ENCODE measurements at regions not wholly inside any gene's neighbourhood (a gene's known extent, or its start where the extent isn't known, plus 50 kb on each side); places are given as distances from the start of the nearest gene placed in this dataset.
A peak's percentile ranks its signal among the peaks of the same experiment; 100 is the strongest.
"Not testable (repeated sequence)": the region's sequence is repeated elsewhere in the genome, so short reads cannot be mapped to it uniquely, and the experiment has no call there.

DNA sequence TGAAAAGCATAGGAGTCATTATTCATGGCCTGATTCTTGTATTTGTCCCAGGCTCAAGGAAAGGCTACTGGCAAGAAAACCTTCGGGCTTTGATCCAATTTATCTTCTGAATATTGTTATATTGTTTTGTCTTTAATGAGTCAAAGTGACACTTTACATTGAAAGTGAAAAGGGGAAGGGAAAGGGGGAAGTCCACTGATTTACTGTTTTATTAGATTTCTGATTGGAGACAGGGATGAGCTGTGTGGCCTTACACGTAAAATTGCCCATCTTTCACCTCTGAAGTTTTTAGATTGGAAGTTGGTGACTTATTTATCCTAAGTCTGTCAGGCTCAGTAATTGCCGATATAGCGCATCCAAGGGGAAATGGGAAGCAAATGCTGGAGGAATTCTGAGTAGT, 843.8 kb upstream of the LRRTM1 start:
- no peak for DNase-seq

DNA sequence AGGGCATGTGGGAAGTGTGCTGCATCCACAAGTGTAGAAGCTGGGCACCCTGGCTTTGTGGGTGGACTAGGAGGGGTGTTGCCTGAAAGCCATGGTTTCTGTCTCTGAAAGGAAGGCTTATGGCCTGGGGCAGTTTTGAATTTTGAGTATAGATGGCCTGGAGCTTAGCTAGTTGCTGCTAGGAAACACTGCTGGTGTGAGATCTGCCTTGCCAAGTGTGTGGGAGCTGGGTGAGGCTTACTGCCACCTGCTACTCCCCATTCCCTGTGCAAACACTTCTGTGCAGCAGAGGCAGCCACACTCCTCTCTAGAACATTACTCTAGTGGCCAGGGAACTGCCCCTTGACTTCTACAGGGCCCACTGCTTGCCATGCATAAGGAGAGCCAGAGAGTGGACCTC, 831.7 kb upstream of the LRRTM1 start:
- peak in 11 of 56 donors; percentile 2 to 24 (median 7) for DNase-seq

DNA sequence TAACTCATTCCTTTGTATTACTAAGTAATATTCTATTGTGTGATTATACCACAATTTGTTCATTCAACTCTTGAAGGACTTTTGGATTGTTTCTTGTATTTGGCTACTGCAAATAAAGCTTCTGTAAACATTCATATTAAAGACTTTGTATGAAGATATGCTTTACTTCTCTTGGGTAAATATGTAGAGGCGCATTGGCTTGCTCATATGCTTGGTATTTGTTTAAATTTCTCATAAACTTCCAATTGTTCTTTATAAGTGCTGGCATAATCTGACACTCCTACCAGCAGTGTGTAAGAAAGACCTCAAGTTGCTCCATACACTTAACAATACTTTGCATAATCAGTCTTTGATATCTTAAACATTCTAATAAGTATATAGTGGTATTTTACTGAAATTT, 792.8 kb upstream of the LRRTM1 start:
- DNase-seq, result no peak

DNA sequence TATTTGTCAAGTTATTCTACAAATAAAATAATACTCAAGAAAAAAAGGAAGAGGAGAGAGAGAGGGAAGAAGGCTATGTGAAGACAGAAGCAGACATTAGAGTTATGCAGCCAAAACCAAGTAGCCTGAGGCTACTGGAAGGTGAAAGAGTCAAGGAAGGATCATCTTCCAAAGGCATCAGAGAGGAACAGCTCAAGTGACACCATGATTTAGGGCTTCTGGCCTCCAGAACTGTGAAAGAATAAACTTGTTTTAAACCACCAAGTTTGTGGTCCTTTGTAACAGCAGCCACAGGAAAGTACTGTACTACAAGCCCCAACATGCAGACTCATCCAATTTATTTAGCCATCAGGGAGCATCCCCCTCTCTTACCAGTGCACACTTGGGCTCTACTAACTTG, 788.5 kb upstream of the LRRTM1 start:
- DNase-seq, result no peak

DNA sequence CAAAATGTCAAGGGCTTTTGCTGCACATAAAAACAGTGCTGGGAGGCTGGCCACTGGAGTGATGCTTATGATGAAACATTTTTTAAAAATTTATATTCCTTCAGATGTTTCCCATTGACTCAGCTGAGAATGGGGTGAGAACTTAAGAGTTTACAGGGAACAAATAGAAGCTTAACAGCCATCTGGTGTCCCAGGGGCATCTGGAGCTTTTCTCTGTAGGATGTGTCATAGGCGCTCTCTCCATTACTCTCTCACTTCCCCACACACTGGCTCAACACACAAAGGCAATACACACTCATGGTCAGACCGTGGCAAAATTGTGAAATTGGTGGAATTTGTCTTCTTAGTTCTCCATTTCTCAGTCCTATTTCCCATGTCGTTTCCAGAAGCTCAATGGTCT, 783.1 kb upstream of the LRRTM1 start:
- DNase-seq, result peak in 2 of 56 donors; percentile 0

DNA sequence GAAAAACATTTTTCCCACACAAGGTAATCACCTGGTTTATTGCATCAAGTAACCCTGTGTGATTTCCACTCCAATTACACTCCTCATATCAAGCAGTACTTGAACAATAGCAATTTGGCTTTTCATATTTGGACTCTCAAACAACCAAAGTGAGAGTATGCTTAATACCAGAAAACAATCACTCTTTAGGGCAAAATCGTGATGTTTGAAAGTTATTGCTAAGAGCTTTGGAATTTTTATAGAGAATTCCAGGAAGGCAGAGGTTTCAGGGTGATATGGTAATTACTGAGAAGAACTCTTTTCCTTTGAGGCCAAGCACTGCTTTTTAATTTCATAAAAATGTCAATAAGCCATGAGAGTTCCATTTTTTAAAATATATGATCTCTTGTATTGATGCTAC, 779.5 kb upstream of the LRRTM1 start:
- DNase-seq, result no peak

DNA sequence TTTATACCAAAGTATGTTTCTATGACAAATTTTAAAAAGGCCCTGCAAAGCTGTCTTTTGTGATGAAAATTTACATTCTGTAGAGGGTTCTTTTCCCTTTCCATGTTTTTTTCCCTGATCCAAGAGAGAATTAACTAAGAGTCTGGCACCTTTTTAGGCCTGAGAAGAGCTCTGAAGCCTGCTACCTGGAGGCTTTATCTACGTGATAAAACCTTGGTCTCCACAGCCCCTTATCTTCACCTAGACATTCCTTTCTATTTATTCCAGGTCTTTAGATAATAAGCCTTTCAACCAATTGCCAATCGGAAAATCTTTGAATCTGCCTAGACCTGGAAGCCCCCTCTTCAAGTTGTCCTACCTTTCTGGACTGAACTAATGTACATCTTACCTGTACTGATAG, 774.1 kb upstream of the LRRTM1 start:
- DNase-seq, result no peak

DNA sequence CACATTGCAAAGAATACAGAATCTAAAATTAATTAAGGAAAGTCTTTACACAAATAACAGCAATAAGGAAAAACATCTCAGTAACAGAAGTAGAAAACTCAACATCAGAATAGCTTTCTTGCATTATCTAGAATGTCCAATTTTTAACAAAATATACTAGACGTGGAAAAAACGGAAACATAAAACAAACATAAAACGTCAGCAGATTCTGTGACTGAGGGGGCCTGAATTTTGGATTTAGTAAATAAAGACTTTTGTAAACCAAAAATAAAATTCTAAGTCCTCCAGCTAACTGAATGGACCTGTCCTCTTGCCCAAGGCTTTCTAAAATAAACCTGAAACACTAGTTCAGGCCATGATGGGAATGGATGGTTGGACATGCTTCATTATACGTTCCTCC, 773.5 kb upstream of the LRRTM1 start:
- DNase-seq, result no peak

DNA sequence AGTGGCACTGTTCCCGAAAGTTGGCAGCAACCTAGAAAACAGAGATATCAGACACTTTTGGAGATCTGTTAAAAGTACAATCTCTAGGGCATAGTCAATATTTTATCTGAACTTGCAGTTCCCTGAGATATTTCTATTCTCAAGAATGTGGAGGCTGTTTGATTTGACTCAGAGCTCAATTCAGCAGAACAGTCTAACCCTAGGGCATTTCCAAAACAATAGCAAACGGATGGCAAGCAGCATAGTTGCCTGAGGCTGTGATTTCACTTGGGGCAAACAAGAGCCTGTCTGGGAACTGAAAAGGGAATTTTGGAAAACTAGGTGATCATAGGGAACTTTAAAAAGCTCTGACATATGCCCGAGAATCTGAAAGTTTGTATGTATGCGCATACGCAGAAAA, 772.8 kb upstream of the LRRTM1 start:
- no peak for DNase-seq

DNA sequence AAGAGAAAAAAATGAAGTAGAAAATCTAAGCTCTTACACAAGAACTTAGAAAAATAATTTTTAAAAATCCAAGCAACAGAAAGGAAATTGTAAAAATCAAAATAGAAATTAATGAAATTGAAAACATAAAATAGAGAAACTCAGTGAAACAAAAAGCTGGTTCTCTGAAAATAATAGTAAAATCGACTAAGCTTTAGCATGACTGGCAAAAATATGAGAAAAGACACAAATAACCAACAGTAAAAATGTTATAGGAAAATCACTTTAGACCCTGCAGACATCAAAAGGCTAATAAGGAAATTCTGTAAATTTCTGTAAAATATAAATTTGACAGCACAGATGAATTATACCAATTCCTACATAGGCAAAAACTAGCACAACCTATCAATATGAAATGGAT, 768.9 kb upstream of the LRRTM1 start:
- no peak for DNase-seq

DNA sequence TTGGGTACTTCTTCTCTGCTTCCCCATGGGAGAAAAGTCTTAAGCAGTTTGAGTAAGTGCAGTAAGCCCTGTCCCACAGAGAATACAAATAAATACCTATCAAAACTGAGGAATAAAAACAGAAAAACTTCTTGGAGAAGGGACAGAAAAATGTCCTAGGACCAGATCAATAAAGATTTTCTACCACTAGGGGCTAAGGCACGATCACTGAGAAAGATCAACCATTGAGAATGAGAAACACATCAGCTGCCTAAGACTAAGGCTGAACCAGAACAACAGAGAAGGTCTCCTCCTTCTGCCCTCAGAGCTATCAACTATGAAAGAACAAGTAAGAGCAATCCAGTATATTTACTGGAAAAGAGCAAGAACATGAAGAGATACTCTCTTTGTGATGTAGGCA, 763.6 kb upstream of the LRRTM1 start:
- no peak for DNase-seq

DNA sequence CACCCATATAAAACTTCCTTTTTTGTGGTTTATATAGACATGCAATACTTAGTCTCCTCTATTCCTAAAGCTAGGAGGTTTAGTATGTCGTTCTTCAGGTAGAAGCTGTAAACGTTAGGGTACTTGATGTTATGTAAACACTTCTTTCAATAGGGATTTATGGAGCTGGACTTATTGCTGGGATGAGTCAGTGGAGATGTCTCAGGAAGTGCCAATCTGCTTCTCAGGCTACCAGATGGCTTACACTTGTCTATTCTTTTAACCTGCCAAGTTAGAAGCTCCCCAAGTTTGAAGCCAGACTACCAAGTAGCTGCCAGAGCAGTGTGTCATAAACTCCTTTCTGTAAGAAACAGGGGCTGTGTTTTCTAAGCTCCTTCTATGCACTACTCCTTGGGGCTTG, 756.5 kb upstream of the LRRTM1 start:
- no peak for DNase-seq

DNA sequence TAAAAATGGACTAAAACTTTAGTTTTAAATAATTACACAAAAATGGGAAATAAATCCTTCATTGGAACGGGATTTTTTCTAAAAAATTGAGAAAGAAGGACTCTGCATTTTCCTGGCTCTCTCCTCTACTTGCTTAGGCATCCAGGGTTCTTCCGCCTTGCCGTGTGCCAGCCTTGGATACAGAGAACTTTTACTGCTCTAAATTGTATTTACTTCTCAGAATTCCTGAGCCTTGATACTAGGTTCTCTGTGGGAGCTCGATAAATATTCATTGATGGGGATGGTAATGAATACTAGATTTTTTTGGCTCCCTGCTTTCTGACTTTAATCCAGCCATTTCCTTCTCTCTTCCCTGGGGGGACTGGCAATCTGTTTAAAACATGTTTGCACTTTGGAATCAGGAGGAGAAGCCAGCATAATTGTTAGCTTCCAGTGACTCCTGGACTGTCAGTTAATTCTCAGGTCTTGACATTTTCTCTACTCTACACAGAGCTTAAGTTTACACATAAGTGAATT, 746.1 kb upstream of the LRRTM1 start:
- DNase-seq, result no peak

DNA sequence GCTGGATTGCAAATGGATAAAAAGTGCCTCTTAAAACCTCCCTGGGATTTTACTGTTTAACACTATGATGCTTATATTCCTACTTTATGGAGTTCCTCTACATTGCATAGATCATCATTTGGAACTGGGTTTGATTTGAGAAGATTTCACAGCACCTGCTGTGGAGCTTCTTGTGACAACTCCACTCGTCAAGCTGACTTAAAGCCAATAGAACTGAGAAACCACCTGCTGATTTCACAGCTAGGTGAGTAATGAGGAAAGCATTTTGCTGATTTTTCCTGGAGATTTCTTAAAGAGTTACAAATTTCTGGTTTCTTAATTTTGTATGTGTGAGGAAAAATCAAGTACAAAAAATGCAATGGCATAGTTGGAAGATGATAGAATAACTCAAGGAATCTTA, 739.1 kb upstream of the LRRTM1 start:
- DNase-seq, result no peak

DNA sequence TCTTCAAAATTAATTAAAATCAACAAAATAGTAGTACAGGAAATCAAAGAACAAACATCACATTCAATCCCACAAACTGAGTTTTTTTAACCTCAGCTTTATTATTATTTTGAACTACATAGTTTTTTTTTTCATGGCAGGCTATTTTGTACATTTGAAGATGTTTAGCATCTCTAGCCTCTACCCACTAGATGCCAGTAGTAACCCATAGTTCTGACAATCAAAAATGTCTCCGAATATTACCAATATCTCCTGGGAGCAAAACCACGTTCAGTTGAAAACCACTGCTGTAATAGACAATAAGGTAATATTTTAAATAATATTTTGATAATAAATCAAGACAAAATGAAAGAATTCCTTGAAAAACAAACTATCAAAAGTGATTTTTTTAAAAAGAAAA, 702.6 kb upstream of the LRRTM1 start:
- DNase-seq, result no peak

DNA sequence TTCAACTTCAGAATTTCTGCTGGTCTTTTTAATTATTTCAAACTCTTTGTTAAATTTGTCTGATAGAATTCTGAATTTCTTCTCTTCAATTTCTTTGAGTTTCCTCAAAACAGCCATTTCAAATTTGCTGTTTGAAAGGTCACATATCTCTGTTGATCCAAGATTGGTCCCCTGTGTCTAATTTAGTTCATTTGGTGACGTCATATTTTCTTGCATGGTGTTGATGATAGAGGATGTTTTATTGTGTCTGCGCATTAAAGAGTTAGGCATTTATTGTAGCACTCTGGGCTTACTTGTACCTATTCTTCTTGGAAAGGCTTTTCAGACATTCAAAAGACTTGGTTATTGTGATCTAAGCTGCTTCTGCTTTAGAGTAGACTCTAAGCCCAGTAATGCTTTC, 698.4 kb upstream of the LRRTM1 start:
- no peak for DNase-seq

DNA sequence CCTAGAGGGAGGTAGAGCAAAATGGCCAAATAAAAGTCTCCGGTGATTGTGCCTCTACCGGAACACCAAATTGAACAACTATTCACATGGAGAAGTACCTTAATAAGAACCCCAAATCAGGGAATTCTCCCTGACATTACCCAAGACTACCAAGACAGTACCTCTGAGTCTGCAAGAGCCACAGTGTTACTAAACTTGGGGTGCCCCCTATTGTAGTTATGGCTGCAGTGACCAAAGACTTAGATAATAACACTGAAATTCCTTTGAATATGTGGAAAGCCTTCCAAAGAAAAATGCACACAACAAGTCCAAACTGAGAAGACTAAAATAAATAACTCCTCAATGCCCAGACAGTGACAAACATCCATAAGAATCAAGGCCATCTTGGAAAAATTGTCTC, 682.9 kb upstream of the LRRTM1 start:
- DNase-seq, result no peak

DNA sequence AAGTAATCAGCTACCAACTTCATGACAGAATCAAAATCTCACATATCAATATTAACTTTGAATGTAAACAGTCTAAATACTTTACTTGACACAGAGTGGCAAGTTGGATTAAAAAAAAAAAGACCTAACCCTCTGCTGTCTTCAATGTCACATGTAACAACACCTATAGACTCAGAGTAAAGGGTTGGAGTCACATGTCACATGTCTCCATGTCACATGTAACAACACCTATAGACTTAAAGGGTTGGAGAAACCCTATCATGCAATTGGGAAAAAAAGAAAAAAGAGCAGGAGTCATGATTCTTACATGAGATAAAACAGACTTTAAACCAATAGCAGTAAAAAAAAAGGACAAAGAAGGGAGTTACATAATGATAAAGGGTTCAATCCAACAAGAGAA, 665.3 kb upstream of the LRRTM1 start:
- no peak for DNase-seq

DNA sequence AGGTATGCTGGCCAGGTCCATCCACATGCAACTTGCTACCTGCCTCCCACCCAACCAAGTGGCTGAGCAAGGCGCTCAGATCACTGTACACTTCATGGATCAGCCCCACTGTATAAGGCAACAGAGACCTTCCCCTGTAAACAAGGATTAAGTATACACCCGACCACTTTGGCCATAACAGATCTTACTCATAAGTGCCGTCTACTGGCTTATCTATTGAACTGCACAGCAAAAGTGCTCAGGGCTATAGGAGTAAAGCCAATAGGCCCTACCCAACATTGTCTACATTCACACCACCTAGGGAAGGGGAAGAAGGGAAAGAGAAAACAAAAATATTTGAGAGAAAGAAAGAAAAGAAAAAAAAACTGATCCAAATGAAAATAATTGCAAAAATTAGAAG, 663.9 kb upstream of the LRRTM1 start:
- DNase-seq, result no peak

DNA sequence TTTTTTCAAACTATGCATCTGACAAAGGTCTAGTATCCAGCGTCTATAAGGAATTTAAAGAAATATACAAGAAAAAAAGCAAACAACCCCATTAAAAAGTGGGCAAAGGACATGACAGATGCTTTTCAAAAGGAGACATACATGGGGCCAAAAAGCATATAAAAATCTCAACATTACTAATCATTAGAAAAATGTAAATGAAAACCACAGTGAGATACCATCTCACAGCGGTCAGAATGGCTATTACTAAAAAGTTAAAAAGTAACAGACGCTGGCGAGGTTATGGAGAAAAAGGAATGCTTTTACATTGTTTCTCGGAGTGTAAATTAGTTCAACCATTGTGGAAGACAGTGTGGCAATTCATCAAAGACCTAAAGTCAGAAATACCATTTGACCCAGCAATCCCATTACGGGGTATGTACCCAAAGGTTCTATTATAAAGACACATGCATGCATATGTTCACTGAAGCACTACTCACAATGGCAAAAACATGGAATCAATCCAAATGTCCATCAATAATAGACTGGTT, 643.1 kb upstream of the LRRTM1 start:
- no peak for DNase-seq

DNA sequence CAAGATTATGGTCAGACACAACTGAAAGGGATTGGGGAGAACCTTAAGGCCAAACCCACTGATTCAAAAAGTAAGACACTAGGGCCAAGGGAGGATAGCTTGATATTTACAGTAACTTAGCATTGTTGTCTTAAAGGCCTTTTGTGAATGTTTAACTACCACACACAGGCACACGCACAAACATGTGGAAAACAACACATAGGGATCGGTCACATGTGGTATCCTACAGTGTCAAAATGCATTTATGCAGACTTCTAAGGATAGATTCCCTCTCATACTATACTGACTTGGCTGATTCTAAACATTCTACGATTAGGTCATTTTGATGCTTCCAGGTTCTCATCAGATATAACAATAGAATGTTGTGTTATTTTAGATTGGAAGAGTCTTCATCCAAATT, 638.9 kb upstream of the LRRTM1 start:
- DNase-seq, result no peak

DNA sequence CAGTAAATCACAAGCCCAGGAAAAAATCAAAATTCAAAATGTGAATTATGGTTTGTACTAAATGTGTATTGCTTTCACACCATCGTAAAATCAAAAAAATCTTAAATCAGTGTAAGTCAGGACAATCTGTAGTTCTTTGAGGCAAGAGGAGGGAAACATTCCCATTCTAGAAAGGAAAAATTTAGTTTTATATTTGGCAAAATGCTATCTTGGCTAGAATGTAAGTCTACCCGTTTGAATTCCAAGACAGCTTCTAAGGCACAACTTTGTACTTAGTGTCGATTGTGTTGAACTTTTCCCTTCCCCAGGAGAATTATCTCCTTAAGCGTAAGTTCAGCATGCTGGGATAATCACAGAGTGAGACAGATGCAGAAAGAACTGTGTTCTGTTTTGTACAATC, 638.2 kb upstream of the LRRTM1 start:
- DNase-seq, result no peak

DNA sequence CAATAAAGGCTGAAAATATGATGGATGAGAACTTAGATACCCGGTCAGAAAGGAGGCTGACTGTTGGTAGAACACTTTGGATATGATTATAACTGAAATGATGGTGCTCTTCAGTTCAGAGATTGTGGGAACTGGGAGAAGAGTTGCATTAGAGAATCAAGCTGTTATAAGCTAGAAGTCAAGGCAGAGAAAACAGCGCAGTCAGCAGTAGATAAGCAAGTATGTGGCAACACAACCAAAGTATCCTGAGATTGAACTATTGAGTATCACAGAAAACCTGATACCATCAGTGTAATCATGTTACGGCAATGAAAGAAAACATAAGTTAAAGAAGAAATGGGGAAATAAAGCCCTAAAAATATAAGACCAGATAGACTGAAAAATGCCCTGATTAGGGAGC, 633.9 kb upstream of the LRRTM1 start:
- no peak for DNase-seq

DNA sequence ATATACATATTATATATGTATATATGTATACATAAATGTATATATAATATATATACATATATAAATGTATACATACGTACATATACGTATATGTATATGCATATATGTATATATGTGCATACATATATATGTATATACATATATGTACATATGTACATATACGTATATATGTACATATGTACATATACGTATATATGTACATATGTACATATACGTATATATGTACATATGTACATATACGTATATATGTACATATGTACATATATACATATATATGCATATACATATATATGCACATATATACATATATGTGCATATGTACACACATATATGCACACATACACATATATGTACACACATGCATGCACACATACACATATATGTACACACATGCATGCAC, 627.3 kb upstream of the LRRTM1 start:
- not testable (repeated sequence) for DNase-seq

All from amygdala (tissue), 56 donors.